ENCODE measurements at regions not wholly inside any gene's neighbourhood (a gene's known extent, or its start where the extent isn't known, plus 50 kb on each side); places are given as distances from the start of the nearest gene placed in this dataset.

- no peak for DNase-seq (ENCODE audit: low read depth in 2 of 2)
Measured at GRCh38 chr10:78474743-78475142, 441.1 kb downstream of the RPS24 start.

- DNase-seq (ENCODE audit: low read depth in 2 of 2), result no peak
Measured at GRCh38 chr10:78475437-78475836, 441.8 kb downstream of the RPS24 start.

GRCh38 chr10:78476156-78476555, 442.5 kb downstream of the RPS24 start:
- no peak for DNase-seq (ENCODE audit: low read depth in 2 of 2)

GRCh38 chr10:78476844-78477243, 443.2 kb downstream of the RPS24 start:
- DNase-seq (ENCODE audit: low read depth in 2 of 2), result no peak

GRCh38 chr10:78478919-78479318, 445.3 kb downstream of the RPS24 start:
- no peak for DNase-seq (ENCODE audit: low read depth in 2 of 2)

GRCh38 chr10:78479467-78479866, 445.8 kb downstream of the RPS24 start:
- no peak for DNase-seq (ENCODE audit: low read depth in 2 of 2)

GRCh38 chr10:78481842-78482241, 448.2 kb downstream of the RPS24 start:
- DNase-seq (ENCODE audit: low read depth in 2 of 2), result no peak

- no peak for DNase-seq (ENCODE audit: low read depth in 2 of 2)
Measured at GRCh38 chr10:78483641-78484040, 450.0 kb downstream of the RPS24 start.

- DNase-seq (ENCODE audit: low read depth in 2 of 2), result no peak
Measured at GRCh38 chr10:78489034-78489433, 455.4 kb downstream of the RPS24 start.

GRCh38 chr10:78491812-78492211, 458.1 kb downstream of the RPS24 start:
- DNase-seq (ENCODE audit: low read depth in 2 of 2), result no peak

- no peak for DNase-seq (ENCODE audit: low read depth in 2 of 2)
Measured at GRCh38 chr10:78492424-78492823, 458.8 kb downstream of the RPS24 start.

GRCh38 chr10:78494179-78494578, 460.5 kb downstream of the RPS24 start:
- no peak for DNase-seq (ENCODE audit: low read depth in 2 of 2)

GRCh38 chr10:78502210-78502936, 468.7 kb downstream of the RPS24 start:
- no peak for DNase-seq (ENCODE audit: low read depth in 2 of 2)

GRCh38 chr10:78504181-78504580, 470.5 kb downstream of the RPS24 start:
- no peak for DNase-seq (ENCODE audit: low read depth in 2 of 2)

- DNase-seq (ENCODE audit: low read depth in 2 of 2), result no peak
Measured at GRCh38 chr10:78505657-78506056, 472.0 kb downstream of the RPS24 start.

GRCh38 chr10:78506614-78507013, 473.0 kb downstream of the RPS24 start:
- no peak for DNase-seq (ENCODE audit: low read depth in 2 of 2)

- DNase-seq (ENCODE audit: low read depth in 2 of 2), result no peak
Measured at GRCh38 chr10:78507510-78508160, 474.0 kb downstream of the RPS24 start.

GRCh38 chr10:78508955-78509748, 475.5 kb downstream of the RPS24 start:
- no peak for DNase-seq (ENCODE audit: low read depth in 2 of 2)

- DNase-seq (ENCODE audit: low read depth in 2 of 2), result no peak
Measured at GRCh38 chr10:78510566-78511323, 477.1 kb downstream of the RPS24 start.

GRCh38 chr10:78511324-78512204, 477.9 kb downstream of the RPS24 start:
- no peak for DNase-seq (ENCODE audit: low read depth in 2 of 2)

GRCh38 chr10:78512205-78512550, 478.5 kb downstream of the RPS24 start:
- DNase-seq (ENCODE audit: low read depth in 2 of 2), result no peak

Measured in stimulated activated CD8-positive, alpha-beta memory T cell treated with anti-CD3 and anti-CD28 coated beads, Interleukin-2, amount 100 ng/mL, for 1 hour (primary cell).